ENCODE measurements at regions not wholly inside any gene's neighbourhood (a gene's known extent, or its start where the extent isn't known, plus 50 kb on each side); places are given as distances from the start of the nearest gene placed in this dataset.

- no peak for DNase-seq (ENCODE audit: low read depth)
- no peak overlapping the region for H3K4me3 ChIP-seq (ENCODE audit: control insufficient read depth, low read depth, low read length)
- TF ChIP-seq, protein P1, sequence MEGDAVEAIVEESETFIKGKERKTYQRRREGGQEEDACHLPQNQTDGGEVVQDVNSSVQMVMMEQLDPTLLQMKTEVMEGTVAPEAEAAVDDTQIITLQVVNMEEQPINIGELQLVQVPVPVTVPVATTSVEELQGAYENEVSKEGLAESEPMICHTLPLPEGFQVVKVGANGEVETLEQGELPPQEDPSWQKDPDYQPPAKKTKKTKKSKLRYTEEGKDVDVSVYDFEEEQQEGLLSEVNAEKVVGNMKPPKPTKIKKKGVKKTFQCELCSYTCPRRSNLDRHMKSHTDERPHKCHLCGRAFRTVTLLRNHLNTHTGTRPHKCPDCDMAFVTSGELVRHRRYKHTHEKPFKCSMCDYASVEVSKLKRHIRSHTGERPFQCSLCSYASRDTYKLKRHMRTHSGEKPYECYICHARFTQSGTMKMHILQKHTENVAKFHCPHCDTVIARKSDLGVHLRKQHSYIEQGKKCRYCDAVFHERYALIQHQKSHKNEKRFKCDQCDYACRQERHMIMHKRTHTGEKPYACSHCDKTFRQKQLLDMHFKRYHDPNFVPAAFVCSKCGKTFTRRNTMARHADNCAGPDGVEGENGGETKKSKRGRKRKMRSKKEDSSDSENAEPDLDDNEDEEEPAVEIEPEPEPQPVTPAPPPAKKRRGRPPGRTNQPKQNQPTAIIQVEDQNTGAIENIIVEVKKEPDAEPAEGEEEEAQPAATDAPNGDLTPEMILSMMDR (IDR thresholded peaks at IDR 0.05; ENCODE audit: control insufficient read depth, insufficient read depth, low read depth, low read length, missing control alignments): no peak
These were observed 519.3 kb upstream of the CADM2 start for GRCh38 chr3:84439476-84439875.

DNA sequence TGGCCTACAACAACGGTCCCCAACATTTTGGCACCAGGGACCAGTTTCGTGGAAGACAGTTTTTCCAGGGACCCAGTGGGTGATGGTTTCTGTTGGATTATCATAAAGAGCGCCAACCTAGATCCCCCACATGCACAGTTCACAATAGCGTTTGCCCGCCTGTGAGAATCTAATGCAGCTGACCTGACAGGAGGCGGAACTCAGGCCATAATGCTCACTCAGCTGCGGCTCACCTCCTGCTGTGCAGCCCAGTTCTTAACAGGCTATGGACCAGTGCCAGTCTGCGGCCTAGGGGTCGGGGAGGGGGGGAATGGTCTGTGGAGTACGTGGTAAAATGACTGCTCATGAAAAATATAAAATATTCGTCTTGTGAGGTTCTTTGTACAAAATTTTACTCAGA is 518.5 kb upstream of the CADM2 start:
- H3K4me3 ChIP-seq (ENCODE audit: control insufficient read depth, low read depth, low read length): no peak overlapping the region
- TF ChIP-seq, protein P1 (IDR thresholded peaks at IDR 0.05; ENCODE audit: control insufficient read depth, insufficient read depth, low read depth, low read length, missing control alignments): no peak
- DNase-seq (ENCODE audit: low read depth): no peak

GRCh38 chr3:84442533-84442932 is 516.3 kb upstream of the CADM2 start:
- no peak overlapping the region for H3K4me3 ChIP-seq (ENCODE audit: control insufficient read depth, low read depth, low read length)
- DNase-seq (ENCODE audit: low read depth): no peak
- TF ChIP-seq, protein P1 (IDR thresholded peaks at IDR 0.05; ENCODE audit: control insufficient read depth, insufficient read depth, low read depth, low read length, missing control alignments): no peak

DNA sequence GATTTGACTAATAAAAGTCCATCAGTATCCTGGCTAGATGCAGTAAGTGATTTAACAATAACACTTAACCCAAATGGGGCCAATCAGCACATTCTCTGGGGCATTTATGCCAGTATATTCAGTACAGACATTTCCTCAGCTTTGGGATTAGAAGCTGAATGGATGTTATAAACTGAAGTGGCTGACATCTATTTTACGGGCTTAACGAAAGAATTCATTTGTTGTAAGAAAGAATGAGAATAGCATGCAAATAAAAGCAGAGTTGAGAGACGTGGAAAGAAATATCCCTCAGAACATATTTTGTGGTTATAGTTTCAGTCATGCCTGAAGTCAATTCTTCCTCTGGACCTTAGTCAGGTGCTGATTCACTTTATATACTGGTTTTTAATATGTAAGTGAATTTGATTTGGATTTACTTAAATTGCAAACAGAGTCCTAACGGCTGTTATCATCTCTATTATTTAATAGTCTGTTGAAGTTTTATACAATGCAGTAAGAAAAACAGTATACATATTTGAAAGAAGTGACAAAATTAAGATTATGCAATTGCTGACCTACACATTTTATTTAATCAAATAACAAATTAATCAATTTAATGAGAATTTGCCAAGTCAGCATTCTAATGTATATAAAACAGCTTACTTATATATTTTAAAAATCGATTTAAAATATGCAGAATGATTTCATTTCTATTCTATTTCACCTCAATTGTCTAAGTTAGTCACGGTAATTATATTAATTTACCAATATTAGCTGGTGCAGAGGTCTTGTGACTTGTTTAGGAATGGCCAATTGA is 513.9 kb upstream of the CADM2 start:
- H3K4me3 ChIP-seq (ENCODE audit: control insufficient read depth, low read depth, low read length): no peak overlapping the region
- DNase-seq (ENCODE audit: low read depth): no peak
- TF ChIP-seq, protein P1 (IDR thresholded peaks at IDR 0.05; ENCODE audit: control insufficient read depth, insufficient read depth, low read depth, low read length, missing control alignments): no peak

DNA sequence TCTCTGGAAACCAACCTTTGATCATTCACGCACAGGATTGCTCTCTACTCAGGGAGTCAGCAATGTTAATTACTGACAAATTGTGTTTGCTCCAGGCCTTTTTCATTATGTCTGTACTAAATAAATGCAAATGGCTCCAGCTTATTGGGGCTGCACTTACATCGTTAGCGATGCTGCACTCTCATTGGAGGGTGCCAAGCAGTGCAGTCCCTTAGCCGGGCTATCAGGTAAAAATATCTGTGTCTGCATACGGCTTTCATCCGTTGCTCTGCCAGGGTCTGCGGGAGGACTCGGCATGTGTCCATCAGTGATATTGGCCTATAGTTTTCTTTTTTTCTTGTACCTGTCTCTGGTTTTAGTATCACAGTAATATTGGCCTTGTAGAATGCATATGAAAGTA is 471.5 kb upstream of the CADM2 start:
- DNase-seq (ENCODE audit: low read depth): no peak
- no peak overlapping the region for H3K4me3 ChIP-seq (ENCODE audit: control insufficient read depth, low read depth, low read length)
- TF ChIP-seq, protein P1 (IDR thresholded peaks at IDR 0.05; ENCODE audit: control insufficient read depth, insufficient read depth, low read depth, low read length, missing control alignments): no peak

GRCh38 chr3:84504761-84505160 is 454.0 kb upstream of the CADM2 start:
- TF ChIP-seq, protein P1 (IDR thresholded peaks at IDR 0.05; ENCODE audit: control insufficient read depth, insufficient read depth, low read depth, low read length, missing control alignments): no peak
- no peak overlapping the region for H3K4me3 ChIP-seq (ENCODE audit: control insufficient read depth, low read depth, low read length)
- DNase-seq (ENCODE audit: low read depth): no peak

Measured in AG09309 (cell line).